VCaP (cell line): ENCODE measurements at regions not wholly inside any gene's neighbourhood (a gene's known extent, or its start where the extent isn't known, plus 50 kb on each side); places are given as distances from the start of the nearest gene placed in this dataset.
A peak's percentile ranks its signal among the peaks of the same experiment; 100 is the strongest.
"Not testable (repeated sequence)": the region's sequence is repeated elsewhere in the genome, so short reads cannot be mapped to it uniquely, and the experiment has no call there.

Experiments
- H3K27ac ChIP-seq: fragments of 450-650 bp; 2 replicates; pipeline ENCODE4 v1.5.1; 2017
- TF ChIP-seq, protein P1 (sequence below): fragments of 450-650 bp; conservative IDR thresholded peaks from 2 replicates; pipeline ENCODE4 v1.5.1; 2017; ENCODE audit warnings: mild to moderate bottlenecking, moderate library complexity

- TF ChIP-seq, protein P1, sequence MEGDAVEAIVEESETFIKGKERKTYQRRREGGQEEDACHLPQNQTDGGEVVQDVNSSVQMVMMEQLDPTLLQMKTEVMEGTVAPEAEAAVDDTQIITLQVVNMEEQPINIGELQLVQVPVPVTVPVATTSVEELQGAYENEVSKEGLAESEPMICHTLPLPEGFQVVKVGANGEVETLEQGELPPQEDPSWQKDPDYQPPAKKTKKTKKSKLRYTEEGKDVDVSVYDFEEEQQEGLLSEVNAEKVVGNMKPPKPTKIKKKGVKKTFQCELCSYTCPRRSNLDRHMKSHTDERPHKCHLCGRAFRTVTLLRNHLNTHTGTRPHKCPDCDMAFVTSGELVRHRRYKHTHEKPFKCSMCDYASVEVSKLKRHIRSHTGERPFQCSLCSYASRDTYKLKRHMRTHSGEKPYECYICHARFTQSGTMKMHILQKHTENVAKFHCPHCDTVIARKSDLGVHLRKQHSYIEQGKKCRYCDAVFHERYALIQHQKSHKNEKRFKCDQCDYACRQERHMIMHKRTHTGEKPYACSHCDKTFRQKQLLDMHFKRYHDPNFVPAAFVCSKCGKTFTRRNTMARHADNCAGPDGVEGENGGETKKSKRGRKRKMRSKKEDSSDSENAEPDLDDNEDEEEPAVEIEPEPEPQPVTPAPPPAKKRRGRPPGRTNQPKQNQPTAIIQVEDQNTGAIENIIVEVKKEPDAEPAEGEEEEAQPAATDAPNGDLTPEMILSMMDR = no peak
- H3K27ac ChIP-seq = no peak overlapping the region
Observed at GRCh38 chr3:34155666-34156065, 357.2 kb downstream of the PDCD6IP start.

- TF ChIP-seq, protein P1 = no peak
- no peak overlapping the region for H3K27ac ChIP-seq
Observed at GRCh38 chr3:34157491-34157890, 359.1 kb downstream of the PDCD6IP start.

GRCh38 chr3:34159613-34160420, 361.4 kb downstream of the PDCD6IP start:
- TF ChIP-seq, protein P1 = no peak
- peak overlapping the region; percentile 49 for H3K27ac ChIP-seq

DNA sequence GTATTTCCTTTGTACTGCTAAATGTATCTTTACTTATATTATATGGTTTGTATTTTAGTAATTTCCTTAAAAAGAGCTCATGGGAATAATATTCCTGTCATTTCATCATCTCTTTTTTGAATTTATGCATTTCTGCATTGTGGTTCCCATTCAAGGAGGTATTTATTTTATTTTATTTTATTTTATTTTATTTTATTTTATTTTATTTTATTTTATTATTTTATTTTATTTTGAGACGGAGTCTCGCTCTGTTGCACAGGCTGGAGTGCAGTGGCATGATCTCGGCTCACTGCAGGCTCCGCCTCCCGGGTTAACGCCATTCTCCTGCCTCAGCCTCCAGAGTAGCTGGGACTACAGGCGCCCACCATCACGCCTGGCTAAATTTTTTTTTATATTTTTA, 371.2 kb downstream of the PDCD6IP start:
- not testable (repeated sequence) for H3K27ac ChIP-seq

GRCh38 chr3:34174740-34175139, 376.3 kb downstream of the PDCD6IP start:
- H3K27ac ChIP-seq = no peak overlapping the region
- TF ChIP-seq, protein P1 = no peak

- H3K27ac ChIP-seq = peak overlapping the region; percentile 9; the same call in 1 of the 2 replicates
- TF ChIP-seq, protein P1 = no peak
Observed at GRCh38 chr3:34175636-34176176, 377.3 kb downstream of the PDCD6IP start.

DNA sequence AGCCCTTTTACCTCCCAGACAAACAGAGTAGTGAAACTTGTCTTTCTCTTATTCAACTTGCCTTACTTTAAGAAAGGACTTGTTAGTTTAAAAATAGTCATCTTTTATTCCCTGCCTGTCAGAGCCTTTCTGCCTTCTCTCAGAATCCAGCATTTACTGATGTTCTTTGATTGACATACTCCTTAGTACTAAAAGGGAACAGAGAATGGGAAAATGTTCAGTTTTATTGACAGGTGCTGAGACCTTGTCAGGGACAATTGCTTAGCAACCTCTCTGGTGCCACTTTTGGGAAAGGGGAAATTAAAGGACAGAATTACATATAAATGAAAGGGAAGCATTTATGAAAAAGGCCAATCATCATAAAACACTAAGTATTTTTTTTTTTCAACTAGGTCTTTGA, 378.3 kb downstream of the PDCD6IP start:
- TF ChIP-seq, protein P1 = no peak
- H3K27ac ChIP-seq = no peak overlapping the region

GRCh38 chr3:34178415-34178814, 380.0 kb downstream of the PDCD6IP start:
- TF ChIP-seq, protein P1 = no peak
- H3K27ac ChIP-seq = no peak overlapping the region
